GM19452 (cell line): ENCODE measurements at regions not wholly inside any gene's neighbourhood (a gene's known extent, or its start where the extent isn't known, plus 50 kb on each side); places are given as distances from the start of the nearest gene placed in this dataset.

Experiments
- ATAC-seq: cut with Tn5 transposase; IDR thresholded peaks from one replicate; pipeline ENCODE4 v1.9.1; 2021; ENCODE audit not compliant: unreplicated experiment

DNA sequence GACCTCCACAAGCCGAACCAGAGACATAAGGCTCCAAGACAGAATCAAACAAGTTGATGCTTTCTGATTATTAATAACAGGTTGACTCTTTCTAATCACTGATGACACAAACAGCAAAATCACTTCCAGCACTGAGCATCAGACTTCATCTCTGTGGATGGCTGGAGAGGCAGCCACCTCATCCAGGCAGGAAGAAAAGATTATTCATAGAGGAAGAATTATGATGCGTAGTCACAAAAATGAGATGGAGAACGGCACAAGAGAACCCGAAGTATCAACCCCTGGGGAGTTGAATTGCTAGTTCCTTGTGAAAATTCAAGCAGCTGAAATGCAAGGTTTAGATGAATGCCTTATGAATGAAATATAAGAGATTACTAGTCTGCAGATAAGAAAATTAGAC, 49.9 kb upstream of the LMCD1 start:
- no peak for ATAC-seq
